ENCODE measurements at regions not wholly inside any gene's neighbourhood (a gene's known extent, or its start where the extent isn't known, plus 50 kb on each side); places are given as distances from the start of the nearest gene placed in this dataset.

- DNase-seq, result peak in 1 of 2 donors; percentile 14
These were observed 50.2 kb upstream of the NEIL3 start for GRCh38 chr4:177259466-177259865.

Data from inflammatory macrophage treated with lipopolysaccharide for 1 hour (primary cell).